Fibroblast of mammary gland (primary cell): ENCODE measurements at regions not wholly inside any gene's neighbourhood (a gene's known extent, or its start where the extent isn't known, plus 50 kb on each side); places are given as distances from the start of the nearest gene placed in this dataset.

Experiments
- DNase-seq: peaks from one replicate; pipeline ENCODE4 v3.0.0-alpha.2; 2010; ENCODE audit warnings: low read depth
- H3K4me3 ChIP-seq: 2 replicates; pipeline ENCODE4 v1.5.1; 2011; ENCODE audit warnings: low read depth, mild to moderate bottlenecking, low read length, moderate library complexity; ENCODE audit not compliant: control insufficient read depth
- TF ChIP-seq, protein P1 (sequence below): conservative IDR thresholded peaks from 2 replicates; pipeline ENCODE4 v1.5.1; 2011; ENCODE audit warnings: low read depth, low read length, inconsistent platforms; ENCODE audit not compliant: control insufficient read depth, insufficient read depth

DNA sequence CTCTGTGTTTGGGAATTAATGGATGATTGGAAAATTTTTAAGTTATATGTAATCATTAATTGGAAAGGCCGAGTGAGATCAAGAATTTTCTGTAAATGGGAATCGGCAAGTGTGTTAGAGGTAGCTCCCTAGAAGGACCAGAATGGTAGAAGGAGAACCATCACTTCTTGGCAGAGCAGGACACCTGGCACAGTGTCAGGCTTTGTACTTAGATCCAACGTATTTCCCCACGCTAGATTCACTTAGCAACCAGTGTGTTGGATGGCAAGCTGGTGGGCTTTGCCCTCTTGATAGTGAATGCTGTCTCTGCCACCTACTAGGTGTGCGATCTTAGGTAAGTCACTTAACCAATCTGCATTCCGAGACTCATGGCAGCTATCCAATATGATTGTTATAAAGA lies 107.8 kb upstream of the ZNF438 start:
- DNase-seq, result no peak
- H3K4me3 ChIP-seq, result no peak overlapping the region
- TF ChIP-seq, protein P1, sequence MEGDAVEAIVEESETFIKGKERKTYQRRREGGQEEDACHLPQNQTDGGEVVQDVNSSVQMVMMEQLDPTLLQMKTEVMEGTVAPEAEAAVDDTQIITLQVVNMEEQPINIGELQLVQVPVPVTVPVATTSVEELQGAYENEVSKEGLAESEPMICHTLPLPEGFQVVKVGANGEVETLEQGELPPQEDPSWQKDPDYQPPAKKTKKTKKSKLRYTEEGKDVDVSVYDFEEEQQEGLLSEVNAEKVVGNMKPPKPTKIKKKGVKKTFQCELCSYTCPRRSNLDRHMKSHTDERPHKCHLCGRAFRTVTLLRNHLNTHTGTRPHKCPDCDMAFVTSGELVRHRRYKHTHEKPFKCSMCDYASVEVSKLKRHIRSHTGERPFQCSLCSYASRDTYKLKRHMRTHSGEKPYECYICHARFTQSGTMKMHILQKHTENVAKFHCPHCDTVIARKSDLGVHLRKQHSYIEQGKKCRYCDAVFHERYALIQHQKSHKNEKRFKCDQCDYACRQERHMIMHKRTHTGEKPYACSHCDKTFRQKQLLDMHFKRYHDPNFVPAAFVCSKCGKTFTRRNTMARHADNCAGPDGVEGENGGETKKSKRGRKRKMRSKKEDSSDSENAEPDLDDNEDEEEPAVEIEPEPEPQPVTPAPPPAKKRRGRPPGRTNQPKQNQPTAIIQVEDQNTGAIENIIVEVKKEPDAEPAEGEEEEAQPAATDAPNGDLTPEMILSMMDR, result no peak

DNA sequence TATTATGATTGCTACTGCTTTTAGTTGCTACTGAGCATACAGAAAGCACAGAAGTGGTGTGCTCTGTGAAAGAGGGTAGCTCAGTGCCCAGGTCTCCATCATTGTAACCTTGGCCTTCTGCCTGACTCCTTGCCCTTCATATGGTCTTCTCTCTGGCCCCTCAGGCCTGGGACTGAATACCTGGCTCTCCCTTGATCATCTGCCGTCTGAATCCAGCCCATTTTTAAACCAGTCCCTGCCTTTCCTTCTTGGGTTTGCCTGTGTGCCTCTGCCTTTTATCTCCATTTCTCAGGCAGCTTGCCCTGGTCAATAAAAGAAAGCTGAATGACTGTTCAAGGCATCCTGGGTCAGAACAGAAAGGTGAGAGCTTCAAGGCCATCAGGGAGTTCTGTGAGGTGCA lies 109.1 kb upstream of the ZNF438 start:
- TF ChIP-seq, protein P1, result no peak
- H3K4me3 ChIP-seq, result no peak overlapping the region

DNA sequence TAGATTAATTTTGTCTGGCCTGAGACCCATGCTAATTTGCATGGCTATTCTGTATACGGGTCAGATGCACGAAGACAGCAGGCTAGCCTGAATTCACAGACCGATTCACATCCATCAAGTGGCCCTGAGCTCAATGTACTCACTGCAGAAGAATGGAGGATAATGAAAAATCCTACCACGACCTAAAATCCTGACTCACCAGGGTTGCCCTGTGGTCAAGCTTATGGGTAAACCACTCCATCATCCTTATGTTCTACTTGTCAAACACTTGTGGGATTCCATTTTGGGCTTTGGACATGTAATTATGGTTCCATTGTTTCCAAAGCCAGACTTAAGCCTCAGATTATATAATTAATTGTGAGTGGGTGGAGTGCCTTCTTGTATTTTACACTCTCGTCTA lies 110.4 kb upstream of the ZNF438 start:
- H3K4me3 ChIP-seq, result no peak overlapping the region
- peak; percentile 86 for DNase-seq
- TF ChIP-seq, protein P1, result no peak

More for the DNA sequence above, 109.1 kb upstream of the ZNF438 start:
- DNase-seq, result no peak

DNA sequence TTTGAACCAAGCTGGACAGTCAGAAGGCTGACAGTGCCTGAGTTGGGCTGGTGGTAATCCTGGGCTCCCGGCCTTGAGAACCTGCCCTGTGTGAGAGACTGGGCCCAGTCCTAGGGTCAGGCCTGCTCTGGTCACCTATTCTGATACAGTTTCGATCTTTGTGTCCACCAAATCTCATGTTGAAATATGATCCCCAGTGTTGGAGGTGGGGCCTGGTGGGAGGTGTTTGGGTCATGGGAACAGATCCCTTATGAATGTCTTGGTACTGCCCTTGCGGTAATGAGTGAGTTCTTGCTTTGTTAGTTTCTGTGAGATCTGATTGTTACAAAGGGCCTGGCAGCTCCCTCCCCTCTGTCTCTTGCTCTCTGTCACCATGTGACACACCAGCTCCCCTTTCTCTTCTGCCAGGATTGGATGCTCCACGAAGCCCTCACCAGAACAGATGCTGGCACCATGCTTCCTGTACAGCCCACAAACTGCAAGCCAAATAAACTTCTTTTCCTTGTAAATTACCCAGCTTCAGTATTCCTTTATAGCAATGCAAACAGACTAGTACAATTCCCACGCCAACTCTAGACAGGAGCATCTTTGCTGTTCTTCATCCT lies 111.8 kb upstream of the ZNF438 start:
- TF ChIP-seq, protein P1, result no peak

DNA sequence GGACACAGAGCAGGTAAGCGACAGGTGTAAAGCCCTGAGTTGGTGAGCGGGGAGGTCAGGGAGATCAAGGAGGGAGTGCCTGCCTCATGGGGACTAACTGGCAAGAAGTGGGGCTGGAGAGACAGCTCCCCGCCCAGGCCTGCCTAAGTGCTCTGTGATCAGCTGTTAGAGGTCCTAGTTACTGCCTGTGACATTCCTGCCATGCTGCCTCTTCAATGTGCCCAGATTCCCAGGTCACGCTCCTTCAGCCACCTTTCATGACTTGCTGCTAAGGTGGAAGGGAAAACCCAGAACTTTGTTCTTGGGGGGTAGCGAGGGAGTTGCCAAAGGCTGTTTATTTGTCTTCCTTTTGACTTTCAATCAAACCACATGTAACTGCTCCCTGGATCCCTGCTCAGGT lies 114.3 kb upstream of the ZNF438 start:
- DNase-seq, result no peak
- TF ChIP-seq, protein P1, result no peak

More for the DNA sequence above, 111.8 kb upstream of the ZNF438 start:
- H3K4me3 ChIP-seq, result no peak overlapping the region
- no peak for DNase-seq

DNA sequence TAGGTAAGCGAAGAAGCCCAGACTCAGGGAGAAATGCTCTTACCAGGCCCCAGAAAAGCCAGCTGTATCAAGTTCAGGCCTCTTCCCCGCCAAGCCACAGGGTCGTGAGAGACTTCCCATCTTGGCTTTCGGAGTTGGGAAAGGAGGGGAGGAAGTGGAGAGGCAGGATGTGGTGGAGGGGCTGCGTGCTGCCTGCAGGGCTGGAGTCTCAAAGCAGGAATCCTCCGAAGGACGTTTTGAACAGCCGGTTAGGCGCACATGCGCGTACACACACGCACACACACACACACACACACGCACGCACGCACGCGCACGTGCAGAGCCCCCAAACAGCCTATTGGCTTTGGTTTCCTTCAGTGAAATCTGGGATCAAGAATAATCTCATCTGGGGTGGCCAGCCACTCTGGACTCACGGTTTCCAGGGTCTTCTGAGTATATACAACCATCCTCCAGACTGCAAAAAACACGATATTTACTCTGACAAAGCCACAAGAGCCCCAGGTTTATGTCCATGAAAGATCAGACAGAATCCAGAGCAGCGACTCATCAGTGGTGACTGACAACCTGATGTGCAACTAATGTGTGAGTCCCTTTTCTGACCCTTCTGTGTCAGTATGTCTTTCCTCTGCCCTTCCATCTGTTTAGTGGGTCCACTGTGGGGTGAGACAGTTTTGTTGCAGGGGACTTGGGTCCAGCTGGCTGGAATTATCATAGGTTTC lies 115.0 kb upstream of the ZNF438 start:
- DNase-seq, result peak; percentile 84
- TF ChIP-seq, protein P1, result no peak
- H3K4me3 ChIP-seq, result no peak overlapping the region

More for the DNA sequence above, 114.3 kb upstream of the ZNF438 start:
- no peak overlapping the region for H3K4me3 ChIP-seq

DNA sequence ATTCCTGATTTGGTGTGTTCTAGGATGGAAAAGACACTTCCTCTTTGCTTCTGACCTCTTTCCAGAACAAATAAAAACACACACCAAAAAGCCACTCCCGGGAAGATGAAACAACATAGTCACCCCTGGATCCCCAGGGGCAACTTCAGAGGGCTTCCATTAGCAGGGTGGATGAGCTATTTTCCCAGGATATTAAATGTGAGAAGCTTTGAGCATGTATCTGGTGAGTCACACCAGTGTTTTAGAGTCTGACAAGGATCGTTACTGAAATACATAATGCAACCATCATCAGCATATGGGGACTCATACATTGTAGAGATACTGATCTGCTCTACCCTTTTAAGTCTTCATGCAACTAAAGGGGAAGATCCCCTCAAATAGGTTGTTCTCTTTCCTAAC lies 115.5 kb upstream of the ZNF438 start:
- TF ChIP-seq, protein P1, result no peak
- H3K4me3 ChIP-seq, result no peak overlapping the region
- peak; percentile 95 for DNase-seq
